NCI-H82 (cell line): ENCODE measurements at regions not wholly inside any gene's neighbourhood (a gene's known extent, or its start where the extent isn't known, plus 50 kb on each side); places are given as distances from the start of the nearest gene placed in this dataset.

Experiments used
- DNase-seq: peaks from one replicate; lab custom pipeline; 2025; lab: John Stamatoyannopoulos, UW

DNA sequence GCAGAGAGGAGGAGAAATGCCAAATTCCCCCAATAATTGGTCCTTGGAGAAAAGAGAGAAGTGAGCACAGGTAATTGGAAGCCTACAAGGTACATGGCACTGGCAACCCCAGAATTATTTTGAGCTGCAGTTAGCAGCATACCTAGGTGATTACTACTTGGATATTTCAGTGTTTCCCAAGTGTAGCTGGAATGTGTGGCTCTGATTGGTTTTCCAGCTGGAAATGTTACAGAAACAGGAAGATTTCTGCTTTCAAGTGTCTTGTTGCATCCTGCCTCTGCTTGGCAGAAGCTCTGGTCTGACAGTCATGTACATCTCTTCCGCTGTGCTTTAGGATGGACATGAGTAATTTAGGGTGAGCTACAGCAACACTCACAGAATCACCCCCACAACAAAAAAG, 262.1 kb downstream of the ENC1 start:
- DNase-seq = no peak

DNA sequence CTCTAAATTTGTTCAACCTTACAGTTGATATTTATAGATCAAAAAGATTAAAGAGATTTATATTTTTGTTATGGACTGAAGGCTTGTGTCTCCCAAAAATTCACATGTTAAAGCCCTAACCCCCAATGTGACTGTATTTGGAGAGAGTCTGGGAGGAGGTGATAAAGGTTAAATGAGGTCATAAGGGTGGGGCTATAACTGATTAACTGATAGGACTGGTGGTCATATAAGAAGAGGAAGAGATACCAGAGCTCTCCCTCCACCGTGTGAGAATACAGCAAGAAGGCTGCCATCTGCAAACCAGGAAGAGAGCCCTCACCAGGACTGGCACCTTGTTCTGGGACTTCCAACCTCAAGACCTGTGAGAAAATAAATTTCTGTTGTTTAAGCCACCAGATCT, 264.3 kb downstream of the ENC1 start:
- no peak for DNase-seq

- no peak for DNase-seq
These were observed 265.3 kb downstream of the ENC1 start for GRCh38 chr5:74375271-74375670.

DNA sequence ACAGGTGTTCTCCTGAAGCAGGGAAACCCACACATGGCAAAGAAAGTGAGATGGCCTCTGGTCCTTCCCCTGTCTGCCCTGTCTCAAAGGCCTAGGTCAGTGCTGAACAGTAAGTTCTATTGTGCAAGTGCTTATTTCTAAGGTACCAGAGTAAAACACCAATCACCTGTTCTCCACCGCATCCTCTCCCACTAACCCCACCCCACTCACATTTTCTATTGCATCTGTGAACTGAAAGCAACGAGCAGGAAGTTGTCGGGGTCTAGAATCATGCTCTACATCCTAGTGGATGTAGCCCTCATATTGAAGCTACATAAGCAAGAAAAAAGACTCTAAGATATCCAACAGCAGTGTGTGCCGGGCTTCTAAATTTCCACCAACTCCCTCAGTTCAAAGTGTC, 265.9 kb downstream of the ENC1 start:
- no peak for DNase-seq

- no peak for DNase-seq
These were observed 267.5 kb downstream of the ENC1 start for GRCh38 chr5:74373076-74373475.

GRCh38 chr5:74372502-74373064, 267.9 kb downstream of the ENC1 start:
- no peak for DNase-seq

GRCh38 chr5:74372051-74372450, 268.5 kb downstream of the ENC1 start:
- DNase-seq = no peak

- DNase-seq = no peak
These were observed 268.9 kb downstream of the ENC1 start for GRCh38 chr5:74371621-74372020.

- DNase-seq = no peak
These were observed 270.4 kb downstream of the ENC1 start for GRCh38 chr5:74370168-74370567.

- no peak for DNase-seq
These were observed 271.4 kb downstream of the ENC1 start for GRCh38 chr5:74369173-74369572.

DNA sequence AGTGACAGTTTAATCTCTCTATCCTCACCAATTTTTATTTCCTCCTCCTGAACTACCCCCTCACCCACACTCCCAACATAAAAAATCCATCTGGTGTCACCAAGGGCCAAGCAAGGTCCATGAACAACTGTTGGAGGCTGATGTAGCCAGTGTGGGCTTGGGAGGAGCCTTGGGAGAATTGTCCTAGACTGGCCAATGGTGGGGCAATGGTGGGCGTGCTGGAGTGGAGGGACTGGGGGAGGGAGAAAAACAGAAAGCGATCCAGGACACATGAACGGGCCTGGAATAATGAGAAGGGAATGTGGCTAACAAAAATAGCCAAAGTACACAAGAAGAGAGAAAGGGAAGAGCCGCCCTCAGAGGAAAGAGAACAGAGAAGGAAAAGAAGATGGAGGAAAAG, 272.6 kb downstream of the ENC1 start:
- no peak for DNase-seq

- no peak for DNase-seq
These were observed 273.2 kb downstream of the ENC1 start for GRCh38 chr5:74367241-74367733.

- no peak for DNase-seq
These were observed 274.8 kb downstream of the ENC1 start for GRCh38 chr5:74365723-74366122.

- DNase-seq = no peak
These were observed 276.0 kb downstream of the ENC1 start for GRCh38 chr5:74364507-74364906.

DNA sequence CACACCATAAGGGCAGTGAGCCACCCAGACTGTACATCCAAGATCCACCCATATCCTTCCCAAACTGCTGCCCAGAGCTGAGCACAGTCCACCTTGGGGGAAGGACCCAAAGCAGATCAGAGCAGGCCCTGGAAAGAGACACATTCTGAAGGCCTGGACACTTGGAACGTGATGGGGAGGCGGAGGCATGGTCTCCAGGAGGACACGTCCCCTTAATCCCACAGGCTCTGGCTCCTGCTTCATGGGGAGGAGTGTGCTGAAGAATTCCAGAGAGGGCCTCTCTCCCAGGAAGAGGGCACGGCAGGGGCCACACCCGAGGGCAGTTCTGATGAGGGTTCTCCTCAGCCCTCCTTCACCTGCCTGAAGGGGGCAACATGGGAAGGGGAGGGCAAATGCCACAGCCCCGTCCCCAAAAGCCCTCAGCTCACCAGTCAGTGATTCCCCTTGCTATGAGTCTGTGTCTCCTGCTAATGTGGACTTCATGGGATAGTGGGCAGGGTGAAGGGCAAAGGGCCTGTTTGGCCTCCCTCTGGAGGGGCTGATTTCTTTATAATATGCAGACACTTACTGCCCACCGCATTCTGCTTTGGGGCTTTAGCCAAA, 276.8 kb downstream of the ENC1 start:
- no peak for DNase-seq

DNA sequence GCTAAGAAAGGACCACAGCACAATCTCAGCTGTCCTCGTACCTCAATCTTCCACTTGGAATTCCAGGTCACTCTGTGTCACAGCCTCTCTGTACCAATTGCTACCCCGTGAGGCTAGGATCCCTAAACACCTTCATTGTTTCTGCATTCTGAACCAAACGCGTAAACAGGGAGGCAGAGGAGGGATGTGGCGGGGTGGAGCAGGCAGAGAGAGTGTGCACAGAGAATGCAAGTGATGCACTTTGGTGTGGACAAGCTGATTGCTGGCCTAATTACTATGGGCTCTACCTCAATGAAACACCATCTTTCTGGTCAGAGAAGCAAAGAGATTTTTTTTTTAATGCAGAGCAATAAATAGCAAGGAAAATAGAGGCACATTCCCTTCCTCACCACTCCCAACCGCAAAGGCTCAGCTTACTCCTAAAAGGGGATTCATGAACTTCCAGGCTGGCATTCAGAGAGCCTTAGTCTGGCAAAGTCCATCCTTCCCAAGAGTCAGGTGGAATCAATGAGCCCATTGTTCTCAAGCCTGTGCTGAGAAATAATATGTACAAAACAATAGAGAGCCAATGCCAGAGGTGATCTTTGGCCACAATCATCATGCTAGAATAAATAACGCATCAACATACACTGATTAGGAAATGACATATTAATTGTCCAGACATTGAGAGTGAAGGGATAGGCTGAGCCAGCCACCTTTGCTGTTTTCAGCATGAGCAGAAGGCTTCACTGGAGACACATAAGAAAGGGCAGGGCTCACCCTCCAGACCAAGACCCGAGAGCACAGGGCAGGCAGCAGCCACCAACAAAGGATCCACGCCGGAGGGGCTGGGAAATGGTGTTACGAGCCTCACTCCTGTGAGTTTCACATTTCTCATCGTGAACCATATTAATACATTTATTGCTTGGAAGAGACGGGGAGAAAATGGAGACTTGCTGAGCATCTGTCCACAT, 278.8 kb downstream of the ENC1 start:
- DNase-seq = no peak

DNA sequence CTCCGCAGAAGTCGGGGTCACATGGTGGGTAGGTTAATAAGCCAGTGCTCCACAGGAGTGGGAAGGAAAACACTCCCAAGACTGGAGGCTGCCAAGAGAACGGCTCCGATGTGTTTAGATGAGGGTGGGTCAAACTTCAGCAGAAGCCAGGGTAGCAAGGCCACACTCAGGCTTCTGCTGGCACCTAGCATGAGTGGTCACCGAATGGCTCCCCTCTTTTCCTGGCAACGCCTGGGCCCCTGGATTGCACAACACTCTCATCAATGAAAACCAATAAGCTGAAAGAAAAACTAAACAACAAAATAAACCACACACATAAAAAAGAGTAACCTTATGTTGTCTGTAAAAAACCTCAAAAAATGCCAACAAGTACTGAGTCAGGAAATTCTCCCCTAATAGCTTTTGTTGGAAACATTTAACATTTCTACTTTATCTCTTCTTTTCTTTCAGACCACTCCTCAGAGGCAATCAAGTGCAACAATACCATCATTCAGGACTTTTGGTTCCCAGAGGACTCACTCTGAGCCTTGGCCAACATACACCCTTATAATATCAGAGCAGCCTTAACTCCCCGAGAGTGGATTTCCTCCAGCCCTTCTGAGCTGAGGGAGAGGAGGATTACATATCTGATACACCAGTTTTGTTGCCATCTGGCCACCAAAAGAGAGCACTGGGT, 279.9 kb downstream of the ENC1 start:
- DNase-seq = peak; percentile 70

DNA sequence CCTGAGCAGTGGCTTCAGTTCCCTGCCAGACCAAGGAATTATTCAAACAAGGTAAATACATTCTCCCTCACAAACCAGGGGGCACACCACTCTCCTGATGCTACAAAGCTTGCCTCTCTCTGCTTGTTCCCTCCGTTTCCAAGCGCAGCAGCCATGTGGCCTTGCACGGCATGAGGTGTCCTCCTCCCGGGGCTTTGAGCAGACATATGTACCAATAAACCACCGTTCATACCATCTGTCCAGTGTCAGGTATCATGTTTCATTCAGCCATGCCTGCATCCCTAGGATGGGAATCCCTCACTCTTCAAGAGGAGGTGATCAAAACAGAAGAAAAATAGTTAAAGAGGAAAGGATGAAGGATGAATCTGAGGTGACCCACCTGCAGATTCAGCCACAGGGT, 282.7 kb downstream of the ENC1 start:
- DNase-seq = peak; percentile 85

DNA sequence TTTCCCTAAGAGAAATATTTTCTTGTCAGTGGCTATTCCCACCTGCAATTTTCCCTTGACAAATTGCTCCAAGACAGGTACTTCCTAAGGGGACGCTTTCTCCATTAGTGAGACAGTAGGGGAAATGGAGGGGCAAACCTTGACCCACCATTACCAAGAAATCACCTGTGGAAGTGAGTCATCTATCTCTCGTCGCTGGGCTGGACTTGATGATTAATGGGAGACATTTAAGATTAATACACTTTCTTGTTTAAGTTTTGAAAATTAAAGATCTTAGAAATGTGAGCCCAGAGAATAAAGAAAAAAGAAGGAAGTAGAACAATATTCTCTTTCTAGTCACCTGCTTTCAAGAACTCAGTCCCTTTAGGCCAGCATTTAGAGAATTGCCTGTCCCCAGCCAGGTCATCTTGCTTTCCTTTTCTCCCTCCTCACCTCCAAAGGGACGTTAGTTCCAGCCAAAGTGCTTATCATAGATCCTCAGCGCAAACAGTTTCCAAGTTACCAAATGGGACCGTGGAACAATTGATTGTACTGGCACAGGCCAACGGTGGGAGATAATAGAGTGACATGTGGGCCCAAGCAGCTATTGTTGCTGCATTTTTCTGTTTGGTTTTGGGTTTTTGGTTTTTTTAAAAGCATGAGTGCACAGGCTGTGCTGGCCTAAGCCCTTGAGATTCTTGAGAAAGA, 284.4 kb downstream of the ENC1 start:
- DNase-seq = no peak

DNA sequence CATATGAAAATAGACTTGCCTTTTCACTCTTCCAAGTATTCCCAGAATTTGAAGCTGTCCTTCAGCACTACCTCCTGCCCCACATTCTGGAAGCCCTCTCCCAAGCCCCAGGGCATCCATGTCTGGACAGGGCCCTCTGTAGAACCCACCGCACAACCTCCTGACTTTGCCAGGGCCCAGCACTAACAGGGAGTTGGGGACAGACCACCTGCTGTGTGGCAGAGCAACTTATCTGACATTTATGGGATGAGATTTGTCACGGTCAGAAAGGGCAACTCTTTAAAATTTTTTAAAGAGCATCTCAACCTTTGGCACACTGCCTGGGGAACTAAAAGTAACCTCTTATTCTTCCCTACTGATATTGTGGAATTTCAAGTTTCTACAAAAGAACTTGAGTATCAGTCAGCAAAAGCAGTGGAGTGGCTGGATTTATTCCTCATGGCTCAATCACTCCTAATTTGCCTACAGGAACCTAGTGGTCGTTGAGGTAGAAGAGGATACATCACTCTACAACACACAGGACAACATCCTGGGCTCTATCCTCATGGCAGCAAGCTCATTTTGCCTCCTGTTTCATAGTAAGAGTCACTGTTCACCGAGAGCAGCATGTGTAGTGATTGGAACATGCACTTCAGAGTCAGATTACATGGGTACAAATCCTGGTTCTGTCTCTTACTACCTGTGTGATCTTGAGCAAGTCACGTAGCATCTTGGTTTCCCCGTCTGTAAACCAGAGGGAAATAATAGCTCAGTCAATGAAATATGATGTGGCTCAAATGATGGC, 285.3 kb downstream of the ENC1 start:
- no peak for DNase-seq

DNA sequence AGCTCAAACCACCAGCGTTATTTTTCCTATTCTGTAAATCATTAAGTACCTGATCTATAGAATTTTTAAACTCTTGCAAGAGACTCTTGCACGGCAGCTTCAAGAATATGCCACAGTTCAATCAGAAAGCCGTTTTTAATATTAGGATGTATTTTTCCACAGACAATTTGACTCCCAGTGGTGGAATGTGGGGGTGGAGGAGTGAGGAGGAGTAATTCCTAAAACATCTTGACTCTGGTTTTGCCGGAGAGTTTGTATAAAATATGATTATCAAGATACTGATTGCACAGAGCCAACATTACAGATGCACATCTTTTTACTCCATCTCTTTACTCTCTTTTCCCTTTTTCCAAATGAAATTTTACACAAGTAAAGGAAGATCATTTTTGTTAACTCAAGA, 288.3 kb downstream of the ENC1 start:
- DNase-seq = no peak
